Activated naive CD4-positive, alpha-beta T cell treated with anti-CD3 and anti-CD28 coated beads, Interleukin-2, amount 50 U/mL, for 72 hours (primary cell): ENCODE measurements at regions not wholly inside any gene's neighbourhood (a gene's known extent, or its start where the extent isn't known, plus 50 kb on each side); places are given as distances from the start of the nearest gene placed in this dataset.

Experiments used
- ATAC-seq, 2 donors: fragments of 150-1000 bp; cut with Tn5 transposase; 2 replicates each; pipeline ENCODE4 v1.10.0; 2021; ENCODE audit warnings: mild to moderate bottlenecking in 2 of 2, moderate library complexity in 2 of 2
- DNase-seq, 2 donors: peaks; one replicate each; pipeline ENCODE4 v3.0.0; 2021 to 2022; ENCODE audit warnings: low spot score in 2 of 2
- H3K27ac Mint-ChIP-seq, 2 donors: one replicate each; pipeline ENCODE4 v1.8.0; 2022; ENCODE audit warnings: mild to moderate bottlenecking in 2 of 2, mixed read lengths in 2 of 2
- H3K36me3 Mint-ChIP-seq, 2 donors: one replicate each; pipeline ENCODE4 v1.8.0; 2022; ENCODE audit warnings: mixed read lengths in 2 of 2
- H3K9me3 Mint-ChIP-seq, 2 donors: one replicate each; pipeline ENCODE4 v1.8.0; 2022; ENCODE audit warnings: mixed read lengths in 2 of 2

GRCh38 chr16:26768385-26769010 lies 298.2 kb upstream of the C16orf82 start:
- Mint-ChIP-seq H3K9me3 (no peaks in the 10 kb centered on the region), H3K27ac (no peak overlapping the region), H3K36me3 (no peaks in the 10 kb centered on the region)
- DNase-seq (no peak), ATAC-seq (no peak)

GRCh38 chr16:26770547-26770946 lies 296.2 kb upstream of the C16orf82 start:
- H3K9me3 Mint-ChIP-seq = peaks cover 0 to 4% of the 10 kb centered on the region in 2 donors
- H3K36me3 Mint-ChIP-seq = no peaks in the 10 kb centered on the region
- H3K27ac Mint-ChIP-seq = no peak overlapping the region
- no peak for ATAC-seq
- DNase-seq = no peak

- Mint-ChIP-seq H3K9me3 (peaks cover 0 to 4% of the 10 kb centered on the region in 2 donors), H3K27ac (no peak overlapping the region), H3K36me3 (no peaks in the 10 kb centered on the region)
- no peak for DNase-seq
- ATAC-seq = peak in 1 of 2 donors; percentile 91
Observed at GRCh38 chr16:26772503-26772902, 294.2 kb upstream of the C16orf82 start.

GRCh38 chr16:26777821-26778220 lies 288.9 kb upstream of the C16orf82 start:
- peaks cover 0 to 4% of the 10 kb centered on the region in 2 donors for H3K9me3 Mint-ChIP-seq
- DNase-seq (no peak), ATAC-seq (no peak)
- H3K27ac Mint-ChIP-seq = no peak overlapping the region
- no peaks in the 10 kb centered on the region for H3K36me3 Mint-ChIP-seq

GRCh38 chr16:26787924-26788323 lies 278.8 kb upstream of the C16orf82 start:
- Mint-ChIP-seq H3K36me3 (no peaks in the 10 kb centered on the region), H3K27ac (no peak overlapping the region), H3K9me3 (peaks cover 0 to 5% of the 10 kb centered on the region in 2 donors)
- ATAC-seq (no peak), DNase-seq (no peak)

- H3K36me3 Mint-ChIP-seq = no peaks in the 10 kb centered on the region
- DNase-seq (no peak), ATAC-seq (no peak)
- peaks cover 0 to 5% of the 10 kb centered on the region in 2 donors for H3K9me3 Mint-ChIP-seq
- peak overlapping the region in 1 of 2 donors; percentile 4 for H3K27ac Mint-ChIP-seq
Observed at GRCh38 chr16:26791169-26791568, 275.6 kb upstream of the C16orf82 start.

GRCh38 chr16:26795184-26795583 lies 271.5 kb upstream of the C16orf82 start:
- no peaks in the 10 kb centered on the region for H3K36me3 Mint-ChIP-seq
- H3K27ac Mint-ChIP-seq = peak overlapping the region in 1 of 2 donors; percentile 13
- peaks cover 0 to 5% of the 10 kb centered on the region in 2 donors for H3K9me3 Mint-ChIP-seq
- peak; percentile 61 to 69 for ATAC-seq
- peak in 1 of 2 donors; percentile 42 for DNase-seq

- Mint-ChIP-seq H3K27ac (no peak overlapping the region), H3K9me3 (no peaks in the 10 kb centered on the region), H3K36me3 (no peaks in the 10 kb centered on the region)
- ATAC-seq (no peak), DNase-seq (no peak)
Observed at GRCh38 chr16:26801628-26802027, 265.1 kb upstream of the C16orf82 start.

GRCh38 chr16:26802440-26802839 lies 264.3 kb upstream of the C16orf82 start:
- Mint-ChIP-seq H3K9me3 (no peaks in the 10 kb centered on the region), H3K36me3 (no peaks in the 10 kb centered on the region), H3K27ac (no peak overlapping the region)
- DNase-seq = no peak
- no peak for ATAC-seq

GRCh38 chr16:26802965-26803364 lies 263.8 kb upstream of the C16orf82 start:
- H3K9me3 Mint-ChIP-seq = no peaks in the 10 kb centered on the region
- no peak overlapping the region for H3K27ac Mint-ChIP-seq
- no peak for DNase-seq
- no peak for ATAC-seq
- H3K36me3 Mint-ChIP-seq = no peaks in the 10 kb centered on the region

- DNase-seq = no peak
- ATAC-seq = no peak
- Mint-ChIP-seq H3K9me3 (no peaks in the 10 kb centered on the region), H3K36me3 (no peaks in the 10 kb centered on the region), H3K27ac (no peak overlapping the region)
Observed at GRCh38 chr16:26806657-26807056, 260.1 kb upstream of the C16orf82 start.

GRCh38 chr16:26809461-26809860 lies 257.3 kb upstream of the C16orf82 start:
- DNase-seq = no peak
- no peak for ATAC-seq
- H3K36me3 Mint-ChIP-seq = no peaks in the 10 kb centered on the region
- H3K27ac Mint-ChIP-seq = no peak overlapping the region
- no peaks in the 10 kb centered on the region for H3K9me3 Mint-ChIP-seq

GRCh38 chr16:26816266-26816665 lies 250.5 kb upstream of the C16orf82 start:
- no peaks in the 10 kb centered on the region for H3K36me3 Mint-ChIP-seq
- no peaks in the 10 kb centered on the region for H3K9me3 Mint-ChIP-seq
- DNase-seq = no peak
- no peak for ATAC-seq
- no peak overlapping the region for H3K27ac Mint-ChIP-seq

GRCh38 chr16:26816885-26817571 lies 249.7 kb upstream of the C16orf82 start:
- Mint-ChIP-seq H3K27ac (no peak overlapping the region), H3K36me3 (no peaks in the 10 kb centered on the region), H3K9me3 (no peaks in the 10 kb centered on the region)
- DNase-seq (no peak), ATAC-seq (peak in 1 of 2 donors; percentile 29)

- Mint-ChIP-seq H3K9me3 (no peaks in the 10 kb centered on the region), H3K27ac (no peak overlapping the region), H3K36me3 (no peaks in the 10 kb centered on the region)
- ATAC-seq = no peak
- no peak for DNase-seq
Observed at GRCh38 chr16:26818393-26818792, 248.3 kb upstream of the C16orf82 start.

- Mint-ChIP-seq H3K9me3 (no peaks in the 10 kb centered on the region), H3K36me3 (no peaks in the 10 kb centered on the region), H3K27ac (no peak overlapping the region)
- ATAC-seq = no peak
- no peak for DNase-seq
Observed at GRCh38 chr16:26824469-26824868, 242.3 kb upstream of the C16orf82 start.

GRCh38 chr16:26826500-26826899 lies 240.2 kb upstream of the C16orf82 start:
- no peak overlapping the region for H3K27ac Mint-ChIP-seq
- no peaks in the 10 kb centered on the region for H3K36me3 Mint-ChIP-seq
- H3K9me3 Mint-ChIP-seq = no peaks in the 10 kb centered on the region
- DNase-seq (no peak), ATAC-seq (no peak)

GRCh38 chr16:26827386-26827785 lies 239.3 kb upstream of the C16orf82 start:
- Mint-ChIP-seq H3K27ac (no peak overlapping the region), H3K36me3 (no peaks in the 10 kb centered on the region), H3K9me3 (no peaks in the 10 kb centered on the region)
- no peak for DNase-seq
- ATAC-seq = no peak
